Tibial nerve (tissue), 4 donors: ENCODE measurements at regions not wholly inside any gene's neighbourhood (a gene's known extent, or its start where the extent isn't known, plus 50 kb on each side); places are given as distances from the start of the nearest gene placed in this dataset.

ENCODE experiments used
- DNase-seq, 2 donors: peaks; one replicate each; pipeline ENCODE4 v3.0.0-alpha.2; 2019; ENCODE audit warnings: low spot score in 2 of 2
- H3K27ac ChIP-seq, 4 donors: fragments of 200-600 bp; sonication (generic) in 3 of 4; one replicate each; pipeline ENCODE4 v1.5.1; 2017 to 2019; ENCODE audit warnings: mild to moderate bottlenecking in 1 of 4
- H3K27me3 ChIP-seq, 2 donors: fragments of 200-600 bp; sonication (generic) in 1 of 2; one replicate each; pipeline versions ENCODE4 v1.5.1 to v1.6.0; 2017 to 2019
- H3K36me3 ChIP-seq, 3 donors: fragments of 200-600 bp; sonication (generic); one replicate each; pipeline ENCODE4 v1.5.1; 2018 to 2019
- H3K4me1 ChIP-seq, 4 donors: fragments of 200-600 bp; sonication (generic) in 3 of 4; one replicate each; pipeline ENCODE4 v1.5.1; 2017 to 2019
- H3K4me3 ChIP-seq, 4 donors: fragments of 200-600 bp; sonication (generic) in 3 of 4; one replicate each; pipeline ENCODE4 v1.5.1; 2017 to 2019; ENCODE audit warnings: mild to moderate bottlenecking in 1 of 4, moderate library complexity in 1 of 4
- H3K9me3 ChIP-seq, 4 donors: fragments of 200-600 bp; sonication (generic) in 3 of 4; one replicate each; pipeline ENCODE4 v1.5.1; 2017 to 2019
- CTCF ChIP-seq, 5 experiments: fragments of 200-600 bp in 3 of 5; fragments of 450-650 bp in 2 of 5; sonication (generic) in 3 of 5; IDR thresholded peaks; one replicate each; pipeline ENCODE4 v1.5.1; 2016 to 2019; ENCODE audit warnings: antibody characterized with exemption in 5 of 5, mild to moderate bottlenecking in 3 of 5, moderate library complexity in 2 of 5
- EP300 ChIP-seq, 2 donors: sonication (generic); formaldehyde crosslinking; IDR thresholded peaks; one replicate each; pipeline ENCODE4 v1.6.1; 2017; ENCODE audit warnings: antibody characterized with exemption in 2 of 2, mild to moderate bottlenecking in 1 of 2
- POLR2A ChIP-seq, 2 donors: fragments of 450-650 bp; IDR thresholded peaks; one replicate each; pipeline ENCODE4 v1.6.1; 2017; ENCODE audit warnings: antibody characterized with exemption in 2 of 2, mild to moderate bottlenecking in 2 of 2, moderate library complexity in 2 of 2
- WGBS, 2 donors: methylation state at CpG; one replicate each; pipeline ENCODE4 v1.1.5; 2018; 5-methylcytosine and 5-hydroxymethylcytosine counted together

DNA sequence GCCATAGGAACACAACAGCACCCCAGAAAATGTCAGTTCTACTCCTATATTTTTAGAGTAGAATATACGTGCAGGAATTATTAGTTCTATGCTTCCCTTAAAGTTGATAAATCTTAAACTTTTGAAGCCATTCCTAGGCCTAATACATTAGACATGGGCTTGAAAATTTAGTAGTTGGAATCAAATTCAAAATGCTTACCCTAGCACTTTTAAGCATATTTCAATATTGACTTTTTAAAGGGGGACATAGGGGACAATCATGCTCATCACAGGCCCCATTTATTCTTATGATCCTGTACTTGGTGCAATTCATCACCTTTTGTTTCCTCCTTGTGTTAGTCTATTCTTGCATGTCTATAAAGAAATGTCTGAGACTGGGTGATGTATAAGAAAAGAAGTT is 129.0 kb downstream of the FAM174A start:
- Histone ChIP-seq H3K36me3 (no peaks in the 10 kb centered on the region), H3K4me1 (no peaks in the 10 kb centered on the region), H3K9me3 (no peaks in the 10 kb centered on the region), H3K27ac (no peak overlapping the region), H3K27me3 (no peaks in the 10 kb centered on the region), H3K4me3 (no peak overlapping the region)
- 92 to 93% methylated on average over 1 of the region's 1 CpG for WGBS, 2 donors
- TF ChIP-seq EP300 (IDR thresholded peaks at IDR 0.05) (no peak), CTCF (IDR thresholded peaks at IDR 0.05) (no peak), POLR2A (IDR thresholded peaks at IDR 0.05) (no peak)
- no peak for DNase-seq

DNA sequence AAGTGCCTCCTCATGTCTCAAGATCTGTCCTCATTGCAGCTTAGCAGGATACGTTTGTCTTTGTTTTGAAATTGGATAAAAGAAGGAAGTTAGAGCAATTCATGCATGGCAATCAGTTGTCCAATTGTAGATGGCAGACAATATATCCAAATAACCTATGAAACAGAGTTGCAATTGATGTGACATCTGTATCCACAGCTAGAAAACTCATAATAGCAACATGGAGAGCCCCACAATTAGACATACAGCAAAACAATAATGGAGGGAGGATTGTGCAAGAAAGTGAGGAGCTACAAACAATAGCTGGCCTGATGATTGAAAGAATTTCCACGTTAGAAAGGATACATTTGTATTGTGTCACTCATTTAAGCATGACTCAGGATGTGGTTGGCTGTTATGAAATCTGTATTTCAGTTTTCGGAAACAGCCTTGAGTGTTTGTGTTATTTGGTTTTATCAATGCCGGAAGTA is 132.0 kb downstream of the FAM174A start:
- WGBS, 2 donors, result 51% methylated on average over 4 of the region's 4 CpGs
- no peak for TF ChIP-seq CTCF (IDR thresholded peaks at IDR 0.05)
- peak in 1 of 2 donors; percentile 41 for TF ChIP-seq EP300 (IDR thresholded peaks at IDR 0.05)
- no peak for TF ChIP-seq POLR2A (IDR thresholded peaks at IDR 0.05)
- Histone ChIP-seq H3K9me3 (no peaks in the 10 kb centered on the region), H3K27me3 (no peaks in the 10 kb centered on the region), H3K27ac (no peak overlapping the region), H3K4me3 (no peak overlapping the region), H3K36me3 (no peaks in the 10 kb centered on the region), H3K4me1 (no peaks in the 10 kb centered on the region)
- peak in 1 of 2 donors; percentile 10 for DNase-seq

GRCh38 chr5:100668511-100668910 is 133.3 kb downstream of the FAM174A start:
- WGBS, 2 donors, result 76 to 78% methylated on average over 3 of the region's 3 CpGs
- H3K4me3 ChIP-seq, result no peak overlapping the region

GRCh38 chr5:100676817-100677631 is 141.8 kb downstream of the FAM174A start:
- Histone ChIP-seq H3K27ac (no peak overlapping the region), H3K9me3 (peaks cover 0 to 4% (median 0%) of the 10 kb centered on the region in 4 donors), H3K27me3 (no peaks in the 10 kb centered on the region), H3K4me1 (no peaks in the 10 kb centered on the region), H3K4me3 (no peak overlapping the region), H3K36me3 (no peaks in the 10 kb centered on the region)
- TF ChIP-seq CTCF (IDR thresholded peaks at IDR 0.05) (no peak), POLR2A (IDR thresholded peaks at IDR 0.05) (no peak), EP300 (IDR thresholded peaks at IDR 0.05) (no peak)
- WGBS, 2 donors, result 54 to 56% methylated on average over 5 of the region's 5 CpGs
- DNase-seq, result no peak

More at GRCh38 chr5:100668511-100668910, 133.3 kb downstream of the FAM174A start:
- H3K4me1 ChIP-seq, result no peaks in the 10 kb centered on the region
- no peaks in the 10 kb centered on the region for H3K27me3 ChIP-seq
- DNase-seq, result no peak
- no peak overlapping the region for H3K27ac ChIP-seq
- H3K9me3 ChIP-seq, result peaks cover 0 to 4% (median 0%) of the 10 kb centered on the region in 4 donors
- TF ChIP-seq POLR2A (IDR thresholded peaks at IDR 0.05), result no peak
- no peak for TF ChIP-seq EP300 (IDR thresholded peaks at IDR 0.05)
- TF ChIP-seq CTCF (IDR thresholded peaks at IDR 0.05), result no peak
- no peaks in the 10 kb centered on the region for H3K36me3 ChIP-seq

DNA sequence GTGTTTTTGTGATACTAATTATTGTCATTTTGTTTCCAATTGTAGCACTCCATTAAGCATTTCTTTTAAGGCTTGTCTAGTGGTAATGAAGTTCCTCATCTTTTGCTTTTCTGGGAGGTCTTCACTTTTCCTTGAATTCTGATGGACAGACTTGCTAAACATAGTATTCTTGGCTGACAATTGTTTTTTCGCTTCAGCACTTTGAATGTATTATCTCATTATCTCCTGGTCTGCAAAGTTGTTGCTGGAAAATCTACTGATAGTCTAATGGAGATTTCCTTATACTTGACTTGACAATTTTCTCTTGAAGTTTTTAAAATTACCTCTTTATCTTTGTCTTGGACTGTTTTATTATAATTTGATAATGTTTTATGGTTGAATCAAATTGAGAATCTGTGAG is 147.5 kb downstream of the FAM174A start:
- no peak for DNase-seq
- Histone ChIP-seq H3K9me3 (peaks cover 0 to 18% (median 6%) of the 10 kb centered on the region in 4 donors), H3K36me3 (no peaks in the 10 kb centered on the region), H3K4me1 (no peaks in the 10 kb centered on the region), H3K27me3 (no peaks in the 10 kb centered on the region), H3K27ac (no peak overlapping the region), H3K4me3 (no peak overlapping the region)
- TF ChIP-seq POLR2A (IDR thresholded peaks at IDR 0.05), result no peak
- 93 to 98% methylated on average over 1 of the region's 1 CpG for WGBS, 2 donors
